ENCODE measurements at regions not wholly inside any gene's neighbourhood (a gene's known extent, or its start where the extent isn't known, plus 50 kb on each side); places are given as distances from the start of the nearest gene placed in this dataset.

- H3K36me3 ChIP-seq (ENCODE audit: insufficient read depth, low read length): no peaks in the 10 kb centered on the region
Observed at GRCh38 chr6:40957616-40958492, 81.2 kb downstream of the UNC5CL start.

GRCh38 chr6:40956936-40957335 is 82.1 kb downstream of the UNC5CL start:
- H3K4me2 ChIP-seq (ENCODE audit: low read length): no peak overlapping the region
- H3K27me3 ChIP-seq (ENCODE audit: control insufficient read depth, insufficient read depth, low read length): peaks cover 3% of the 10 kb centered on the region
- no peak overlapping the region for H3K9ac ChIP-seq (ENCODE audit: low read depth, low read length)
- H3K4me3 ChIP-seq (ENCODE audit: low read length): no peak overlapping the region
- H3K36me3 ChIP-seq (ENCODE audit: insufficient read depth, low read length): no peaks in the 10 kb centered on the region
- no peaks in the 10 kb centered on the region for H3K9me3 ChIP-seq (replicated peaks; ENCODE audit: low read length)
- H3K4me1 ChIP-seq (ENCODE audit: control insufficient read depth, insufficient read depth, low read length): peaks cover 18% of the 10 kb centered on the region

More at GRCh38 chr6:40957616-40958492, 81.2 kb downstream of the UNC5CL start:
- Histone ChIP-seq H3K9ac (ENCODE audit: low read depth, low read length) (no peak overlapping the region), H3K9me3 (replicated peaks; ENCODE audit: low read length) (no peaks in the 10 kb centered on the region), H3K4me3 (ENCODE audit: low read length) (no peak overlapping the region), H3K27me3 (ENCODE audit: control insufficient read depth, insufficient read depth, low read length) (peaks cover 3% of the 10 kb centered on the region), H3K4me2 (ENCODE audit: low read length) (no peak overlapping the region), H3K4me1 (ENCODE audit: control insufficient read depth, insufficient read depth, low read length) (peaks cover 27% of the 10 kb centered on the region)

- peaks cover 3% of the 10 kb centered on the region for H3K27me3 ChIP-seq (ENCODE audit: control insufficient read depth, insufficient read depth, low read length)
- H3K4me2 ChIP-seq (ENCODE audit: low read length): no peak overlapping the region
- H3K36me3 ChIP-seq (ENCODE audit: insufficient read depth, low read length): no peaks in the 10 kb centered on the region
- peaks cover 27% of the 10 kb centered on the region for H3K4me1 ChIP-seq (ENCODE audit: control insufficient read depth, insufficient read depth, low read length)
- H3K9ac ChIP-seq (ENCODE audit: low read depth, low read length): no peak overlapping the region
- no peaks in the 10 kb centered on the region for H3K9me3 ChIP-seq (replicated peaks; ENCODE audit: low read length)
- no peak overlapping the region for H3K4me3 ChIP-seq (ENCODE audit: low read length)
Observed at GRCh38 chr6:40955178-40955545, 83.9 kb downstream of the UNC5CL start.

- Histone ChIP-seq H3K9ac (ENCODE audit: low read depth, low read length) (no peak overlapping the region), H3K4me2 (ENCODE audit: low read length) (no peak overlapping the region), H3K4me3 (ENCODE audit: low read length) (no peak overlapping the region), H3K36me3 (ENCODE audit: insufficient read depth, low read length) (no peaks in the 10 kb centered on the region), H3K4me1 (ENCODE audit: control insufficient read depth, insufficient read depth, low read length) (peaks cover 27% of the 10 kb centered on the region), H3K9me3 (replicated peaks; ENCODE audit: low read length) (no peaks in the 10 kb centered on the region), H3K27me3 (ENCODE audit: control insufficient read depth, insufficient read depth, low read length) (peaks cover 3% of the 10 kb centered on the region)
Observed at GRCh38 chr6:40954446-40955177, 84.4 kb downstream of the UNC5CL start.

- Histone ChIP-seq H3K9ac (ENCODE audit: low read depth, low read length) (no peak overlapping the region), H3K36me3 (ENCODE audit: insufficient read depth, low read length) (no peaks in the 10 kb centered on the region), H3K4me3 (ENCODE audit: low read length) (no peak overlapping the region), H3K9me3 (replicated peaks; ENCODE audit: low read length) (no peaks in the 10 kb centered on the region), H3K27me3 (ENCODE audit: control insufficient read depth, insufficient read depth, low read length) (peaks cover 3% of the 10 kb centered on the region), H3K4me2 (ENCODE audit: low read length) (no peak overlapping the region), H3K4me1 (ENCODE audit: control insufficient read depth, insufficient read depth, low read length) (peaks cover 25% of the 10 kb centered on the region)
Observed at GRCh38 chr6:40953486-40953885, 85.5 kb downstream of the UNC5CL start.

- H3K4me3 ChIP-seq (ENCODE audit: low read length): no peak overlapping the region
Observed at GRCh38 chr6:40950986-40951698, 87.9 kb downstream of the UNC5CL start.

GRCh38 chr6:40948570-40948969 is 90.5 kb downstream of the UNC5CL start:
- H3K4me1 ChIP-seq (ENCODE audit: control insufficient read depth, insufficient read depth, low read length): peaks cover 24% of the 10 kb centered on the region
- no peak overlapping the region for H3K4me2 ChIP-seq (ENCODE audit: low read length)
- H3K27me3 ChIP-seq (ENCODE audit: control insufficient read depth, insufficient read depth, low read length): no peaks in the 10 kb centered on the region
- H3K36me3 ChIP-seq (ENCODE audit: insufficient read depth, low read length): no peaks in the 10 kb centered on the region
- H3K9ac ChIP-seq (ENCODE audit: low read depth, low read length): no peak overlapping the region
- H3K9me3 ChIP-seq (replicated peaks; ENCODE audit: low read length): no peaks in the 10 kb centered on the region
- H3K4me3 ChIP-seq (ENCODE audit: low read length): no peak overlapping the region

More at GRCh38 chr6:40950986-40951698, 87.9 kb downstream of the UNC5CL start:
- Histone ChIP-seq H3K9ac (ENCODE audit: low read depth, low read length) (no peak overlapping the region), H3K4me2 (ENCODE audit: low read length) (peak overlapping the region; percentile 49), H3K4me1 (ENCODE audit: control insufficient read depth, insufficient read depth, low read length) (peaks cover 24% of the 10 kb centered on the region), H3K27me3 (ENCODE audit: control insufficient read depth, insufficient read depth, low read length) (peaks cover under 1% of the 10 kb centered on the region), H3K9me3 (replicated peaks; ENCODE audit: low read length) (no peaks in the 10 kb centered on the region), H3K36me3 (ENCODE audit: insufficient read depth, low read length) (no peaks in the 10 kb centered on the region)

- no peak overlapping the region for H3K4me3 ChIP-seq (ENCODE audit: low read length)
- H3K36me3 ChIP-seq (ENCODE audit: insufficient read depth, low read length): no peaks in the 10 kb centered on the region
- peaks cover 24% of the 10 kb centered on the region for H3K4me1 ChIP-seq (ENCODE audit: control insufficient read depth, insufficient read depth, low read length)
- H3K9ac ChIP-seq (ENCODE audit: low read depth, low read length): no peak overlapping the region
- H3K9me3 ChIP-seq (replicated peaks; ENCODE audit: low read length): no peaks in the 10 kb centered on the region
- no peaks in the 10 kb centered on the region for H3K27me3 ChIP-seq (ENCODE audit: control insufficient read depth, insufficient read depth, low read length)
- H3K4me2 ChIP-seq (ENCODE audit: low read length): no peak overlapping the region
Observed at GRCh38 chr6:40947876-40948526, 91.0 kb downstream of the UNC5CL start.

GRCh38 chr6:40946738-40947301 is 92.2 kb downstream of the UNC5CL start:
- H3K36me3 ChIP-seq (ENCODE audit: insufficient read depth, low read length): no peaks in the 10 kb centered on the region
- no peaks in the 10 kb centered on the region for H3K9me3 ChIP-seq (replicated peaks; ENCODE audit: low read length)
- no peak overlapping the region for H3K4me2 ChIP-seq (ENCODE audit: low read length)
- no peak overlapping the region for H3K4me3 ChIP-seq (ENCODE audit: low read length)
- no peak overlapping the region for H3K9ac ChIP-seq (ENCODE audit: low read depth, low read length)
- peaks cover 23% of the 10 kb centered on the region for H3K4me1 ChIP-seq (ENCODE audit: control insufficient read depth, insufficient read depth, low read length)
- no peaks in the 10 kb centered on the region for H3K27me3 ChIP-seq (ENCODE audit: control insufficient read depth, insufficient read depth, low read length)

GRCh38 chr6:40937491-40937890 is 101.5 kb downstream of the UNC5CL start:
- no peaks in the 10 kb centered on the region for H3K36me3 ChIP-seq (ENCODE audit: insufficient read depth, low read length)
- no peaks in the 10 kb centered on the region for H3K27me3 ChIP-seq (ENCODE audit: control insufficient read depth, insufficient read depth, low read length)
- H3K9me3 ChIP-seq (replicated peaks; ENCODE audit: low read length): no peaks in the 10 kb centered on the region
- H3K4me3 ChIP-seq (ENCODE audit: low read length): no peak overlapping the region
- H3K4me1 ChIP-seq (ENCODE audit: control insufficient read depth, insufficient read depth, low read length): peaks cover 8% of the 10 kb centered on the region
- H3K9ac ChIP-seq (ENCODE audit: low read depth, low read length): no peak overlapping the region
- H3K4me2 ChIP-seq (ENCODE audit: low read length): no peak overlapping the region
